ENCODE measurements at regions not wholly inside any gene's neighbourhood (a gene's known extent, or its start where the extent isn't known, plus 50 kb on each side); places are given as distances from the start of the nearest gene placed in this dataset.

DNA sequence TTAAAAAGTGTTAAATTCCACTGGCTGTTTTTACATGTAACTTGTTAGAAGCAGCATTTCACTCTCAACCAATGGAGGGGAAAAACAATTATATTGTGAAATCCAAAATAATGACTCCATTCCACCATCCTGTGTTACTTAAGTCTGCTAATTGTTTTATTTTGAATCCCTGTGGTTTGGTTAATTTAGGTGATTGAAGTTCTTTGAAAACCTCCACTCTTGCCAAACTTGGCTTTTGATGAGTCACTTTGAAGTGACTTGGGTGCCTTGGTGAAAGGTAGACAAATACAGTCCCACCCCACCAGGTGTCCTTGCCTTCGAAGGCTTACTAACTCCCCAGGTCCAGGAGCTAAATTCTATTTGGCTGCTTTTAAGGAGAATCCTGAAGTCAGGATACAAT is 1303.8 kb upstream of the NRXN1 start:
- Histone ChIP-seq H3K27ac (ENCODE audit: control insufficient read depth, insufficient read depth, low read length) (no peak overlapping the region), H3K27me3 (ENCODE audit: control insufficient read depth, extremely low read depth, insufficient read depth, low read length) (no peaks in the 10 kb centered on the region), H3K4me1 (ENCODE audit: control insufficient read depth, extremely low read depth, insufficient read depth, low read length) (no peaks in the 10 kb centered on the region), H3K9me1 (ENCODE audit: control insufficient read depth, extremely low read depth, insufficient read depth, low read length) (no peaks in the 10 kb centered on the region), H3K79me2 (ENCODE audit: control insufficient read depth, insufficient read depth, low read length) (no peaks in the 10 kb centered on the region), H4K20me1 (ENCODE audit: control insufficient read depth, extremely low read depth, insufficient read depth, low read length) (no peaks in the 10 kb centered on the region), H3K9me3 (ENCODE audit: control insufficient read depth, low read depth, low read length) (no peaks in the 10 kb centered on the region), H3K4me3 (ENCODE audit: control insufficient read depth in 2 of 3, extremely low read depth in 1 of 3, insufficient read depth in 2 of 3, low read depth in 1 of 3, low read length in 3 of 3) (no peak overlapping the region), H3K9ac (ENCODE audit: control insufficient read depth, extremely low read depth, insufficient read depth, low read length) (no peak overlapping the region), H2AFZ (ENCODE audit: control insufficient read depth, low read length) (no peak overlapping the region), H3K36me3 (ENCODE audit: control insufficient read depth in 2 of 2, extremely low read depth in 1 of 2, insufficient read depth in 2 of 2, low read length in 2 of 2) (no peaks in the 10 kb centered on the region), H3K4me2 (ENCODE audit: control insufficient read depth, extremely low read depth, insufficient read depth, low read depth, low read length) (no peak overlapping the region)
- TF ChIP-seq EZH2 (IDR thresholded peaks at IDR 0.05; ENCODE audit: low read length): no peak
- TF ChIP-seq, protein P1, sequence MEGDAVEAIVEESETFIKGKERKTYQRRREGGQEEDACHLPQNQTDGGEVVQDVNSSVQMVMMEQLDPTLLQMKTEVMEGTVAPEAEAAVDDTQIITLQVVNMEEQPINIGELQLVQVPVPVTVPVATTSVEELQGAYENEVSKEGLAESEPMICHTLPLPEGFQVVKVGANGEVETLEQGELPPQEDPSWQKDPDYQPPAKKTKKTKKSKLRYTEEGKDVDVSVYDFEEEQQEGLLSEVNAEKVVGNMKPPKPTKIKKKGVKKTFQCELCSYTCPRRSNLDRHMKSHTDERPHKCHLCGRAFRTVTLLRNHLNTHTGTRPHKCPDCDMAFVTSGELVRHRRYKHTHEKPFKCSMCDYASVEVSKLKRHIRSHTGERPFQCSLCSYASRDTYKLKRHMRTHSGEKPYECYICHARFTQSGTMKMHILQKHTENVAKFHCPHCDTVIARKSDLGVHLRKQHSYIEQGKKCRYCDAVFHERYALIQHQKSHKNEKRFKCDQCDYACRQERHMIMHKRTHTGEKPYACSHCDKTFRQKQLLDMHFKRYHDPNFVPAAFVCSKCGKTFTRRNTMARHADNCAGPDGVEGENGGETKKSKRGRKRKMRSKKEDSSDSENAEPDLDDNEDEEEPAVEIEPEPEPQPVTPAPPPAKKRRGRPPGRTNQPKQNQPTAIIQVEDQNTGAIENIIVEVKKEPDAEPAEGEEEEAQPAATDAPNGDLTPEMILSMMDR (optimal IDR thresholded peaks at IDR 0.05 in 1 of 3, IDR thresholded peaks at IDR 0.05 in 1 of 3, conservative IDR thresholded peaks at IDR 0.05 in 1 of 3; ENCODE audit: extremely low read depth in 1 of 3, insufficient read depth in 2 of 3, low read length in 3 of 3): no peak
- DNase-seq (ENCODE audit: low read depth, low spot score): no peak
- FAIRE-seq: no peak
- dilution Hi-C loops (cut with MboI; ENCODE audit: extremely low pct_ligation_motif_present, low sequenced_read_pairs): no loop called here

DNA sequence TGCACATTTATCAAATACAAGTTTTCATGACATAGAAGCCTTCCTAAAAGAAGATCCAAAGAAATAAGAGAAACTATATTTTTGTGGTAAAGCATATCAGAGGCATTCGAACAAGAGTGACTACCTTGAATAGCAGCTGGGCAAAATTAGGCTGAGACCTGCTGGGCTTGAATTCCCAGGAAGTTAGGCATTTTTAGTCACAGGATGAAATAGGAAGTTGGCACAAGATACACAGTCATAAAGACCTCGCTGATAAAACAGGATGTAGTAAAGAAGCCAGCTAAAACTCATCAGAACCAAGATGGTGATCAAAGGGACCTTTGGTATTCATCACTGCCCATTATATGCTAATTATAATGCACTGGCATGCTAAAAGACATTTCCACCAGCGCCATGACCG is 1302.3 kb upstream of the NRXN1 start:
- no peak overlapping the region for H3K27ac ChIP-seq (ENCODE audit: control insufficient read depth, insufficient read depth, low read length)
- no peak overlapping the region for H3K4me2 ChIP-seq (ENCODE audit: control insufficient read depth, extremely low read depth, insufficient read depth, low read depth, low read length)
- no peak for DNase-seq (ENCODE audit: low read depth, low spot score)
- no peak for FAIRE-seq
- dilution Hi-C loops (cut with MboI; ENCODE audit: extremely low pct_ligation_motif_present, low sequenced_read_pairs): no loop called here
- TF ChIP-seq, protein P1 (optimal IDR thresholded peaks at IDR 0.05 in 1 of 3, IDR thresholded peaks at IDR 0.05 in 1 of 3, conservative IDR thresholded peaks at IDR 0.05 in 1 of 3; ENCODE audit: extremely low read depth in 1 of 3, insufficient read depth in 2 of 3, low read length in 3 of 3): no peak
- TF ChIP-seq EZH2 (IDR thresholded peaks at IDR 0.05; ENCODE audit: low read length): no peak
- no peaks in the 10 kb centered on the region for H3K4me1 ChIP-seq (ENCODE audit: control insufficient read depth, extremely low read depth, insufficient read depth, low read length)
- H3K9ac ChIP-seq (ENCODE audit: control insufficient read depth, extremely low read depth, insufficient read depth, low read length): no peak overlapping the region
- no peaks in the 10 kb centered on the region for H3K36me3 ChIP-seq (ENCODE audit: control insufficient read depth in 2 of 2, extremely low read depth in 1 of 2, insufficient read depth in 2 of 2, low read length in 2 of 2)
- H3K9me1 ChIP-seq (ENCODE audit: control insufficient read depth, extremely low read depth, insufficient read depth, low read length): no peaks in the 10 kb centered on the region
- no peak overlapping the region for H2AFZ ChIP-seq (ENCODE audit: control insufficient read depth, low read length)
- no peaks in the 10 kb centered on the region for H4K20me1 ChIP-seq (ENCODE audit: control insufficient read depth, extremely low read depth, insufficient read depth, low read length)
- no peaks in the 10 kb centered on the region for H3K9me3 ChIP-seq (ENCODE audit: control insufficient read depth, low read depth, low read length)
- no peak overlapping the region for H3K4me3 ChIP-seq (ENCODE audit: control insufficient read depth in 2 of 3, extremely low read depth in 1 of 3, insufficient read depth in 2 of 3, low read depth in 1 of 3, low read length in 3 of 3)
- no peaks in the 10 kb centered on the region for H3K27me3 ChIP-seq (ENCODE audit: control insufficient read depth, extremely low read depth, insufficient read depth, low read length)
- H3K79me2 ChIP-seq (ENCODE audit: control insufficient read depth, insufficient read depth, low read length): no peaks in the 10 kb centered on the region
